Hepatocyte (in vitro differentiated cells): ENCODE measurements at regions not wholly inside any gene's neighbourhood (a gene's known extent, or its start where the extent isn't known, plus 50 kb on each side); places are given as distances from the start of the nearest gene placed in this dataset.

Experiments
- EZH2 ChIP-seq: fragments of 200-600 bp; sonication (generic); IDR thresholded peaks from 2 replicates; pipeline ENCODE4 v1.6.1; 2016; ENCODE audit warnings: antibody characterized with exemption, mild to moderate bottlenecking, borderline replicate concordance
- TF ChIP-seq, protein P1 (sequence below): fragments of 200-600 bp; sonication (generic); IDR thresholded peaks from 2 replicates; pipeline ENCODE4 v1.5.1; 2016; ENCODE audit warnings: antibody characterized with exemption, mild to moderate bottlenecking; ENCODE audit not compliant: poor library complexity

DNA sequence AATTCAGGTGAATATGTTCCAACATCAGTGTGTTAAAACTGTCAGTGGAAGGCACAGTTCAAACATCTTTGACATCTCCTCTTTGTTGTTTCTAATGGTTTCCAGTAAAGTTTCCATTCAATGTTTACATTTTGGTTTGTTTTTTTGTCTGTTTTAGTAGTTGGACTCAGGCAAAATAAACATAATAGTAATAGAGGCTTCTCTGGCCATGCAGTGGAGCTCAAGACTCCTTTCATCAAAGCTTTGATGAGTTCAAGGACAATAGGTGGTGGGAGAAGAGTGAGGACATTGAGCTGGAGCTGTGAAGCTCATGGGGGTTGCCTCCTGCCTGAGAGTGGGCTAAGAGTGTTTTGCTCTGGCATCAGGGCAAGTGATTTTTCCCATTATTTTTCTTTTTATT, 1853.7 kb upstream of the CELF4 start:
- TF ChIP-seq EZH2, result no peak
- TF ChIP-seq, protein P1, sequence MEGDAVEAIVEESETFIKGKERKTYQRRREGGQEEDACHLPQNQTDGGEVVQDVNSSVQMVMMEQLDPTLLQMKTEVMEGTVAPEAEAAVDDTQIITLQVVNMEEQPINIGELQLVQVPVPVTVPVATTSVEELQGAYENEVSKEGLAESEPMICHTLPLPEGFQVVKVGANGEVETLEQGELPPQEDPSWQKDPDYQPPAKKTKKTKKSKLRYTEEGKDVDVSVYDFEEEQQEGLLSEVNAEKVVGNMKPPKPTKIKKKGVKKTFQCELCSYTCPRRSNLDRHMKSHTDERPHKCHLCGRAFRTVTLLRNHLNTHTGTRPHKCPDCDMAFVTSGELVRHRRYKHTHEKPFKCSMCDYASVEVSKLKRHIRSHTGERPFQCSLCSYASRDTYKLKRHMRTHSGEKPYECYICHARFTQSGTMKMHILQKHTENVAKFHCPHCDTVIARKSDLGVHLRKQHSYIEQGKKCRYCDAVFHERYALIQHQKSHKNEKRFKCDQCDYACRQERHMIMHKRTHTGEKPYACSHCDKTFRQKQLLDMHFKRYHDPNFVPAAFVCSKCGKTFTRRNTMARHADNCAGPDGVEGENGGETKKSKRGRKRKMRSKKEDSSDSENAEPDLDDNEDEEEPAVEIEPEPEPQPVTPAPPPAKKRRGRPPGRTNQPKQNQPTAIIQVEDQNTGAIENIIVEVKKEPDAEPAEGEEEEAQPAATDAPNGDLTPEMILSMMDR, result no peak
